ENCODE measurements at regions not wholly inside any gene's neighbourhood (a gene's known extent, or its start where the extent isn't known, plus 50 kb on each side); places are given as distances from the start of the nearest gene placed in this dataset.

- no peak for DNase-seq (ENCODE audit: low read depth, low spot score)
Observed at GRCh38 chr6:22020299-22021003, 276.4 kb downstream of the PRL start.

GRCh38 chr6:22021966-22022365 lies 274.9 kb downstream of the PRL start:
- no peak for DNase-seq (ENCODE audit: low read depth, low spot score)

- DNase-seq (ENCODE audit: low read depth, low spot score) = no peak
Observed at GRCh38 chr6:22023937-22024336, 272.9 kb downstream of the PRL start.

GRCh38 chr6:22024973-22025467 lies 271.8 kb downstream of the PRL start:
- no peak for DNase-seq (ENCODE audit: low read depth, low spot score)

- peak; percentile 84 for DNase-seq (ENCODE audit: low read depth, low spot score)
Observed at GRCh38 chr6:22025468-22026163, 271.2 kb downstream of the PRL start.

- DNase-seq (ENCODE audit: low read depth, low spot score) = no peak
Observed at GRCh38 chr6:22026164-22026678, 270.6 kb downstream of the PRL start.

GRCh38 chr6:22027040-22027725 lies 269.7 kb downstream of the PRL start:
- no peak for DNase-seq (ENCODE audit: low read depth, low spot score)

- DNase-seq (ENCODE audit: low read depth, low spot score) = no peak
Observed at GRCh38 chr6:22028403-22029090, 268.3 kb downstream of the PRL start.

- DNase-seq (ENCODE audit: low read depth, low spot score) = no peak
Observed at GRCh38 chr6:22029171-22029570, 267.7 kb downstream of the PRL start.

- no peak for DNase-seq (ENCODE audit: low read depth, low spot score)
Observed at GRCh38 chr6:22030730-22031619, 265.9 kb downstream of the PRL start.

GRCh38 chr6:22035690-22036089 lies 261.1 kb downstream of the PRL start:
- no peak for DNase-seq (ENCODE audit: low read depth, low spot score)

GRCh38 chr6:22036275-22036674 lies 260.6 kb downstream of the PRL start:
- DNase-seq (ENCODE audit: low read depth, low spot score) = peak; percentile 33

GRCh38 chr6:22036699-22037098 lies 260.1 kb downstream of the PRL start:
- DNase-seq (ENCODE audit: low read depth, low spot score) = no peak

- DNase-seq (ENCODE audit: low read depth, low spot score) = no peak
Observed at GRCh38 chr6:22041797-22042480, 254.9 kb downstream of the PRL start.

- no peak for DNase-seq (ENCODE audit: low read depth, low spot score)
Observed at GRCh38 chr6:22042706-22043105, 254.1 kb downstream of the PRL start.

- no peak for DNase-seq (ENCODE audit: low read depth, low spot score)
Observed at GRCh38 chr6:22043284-22043962, 253.4 kb downstream of the PRL start.

- no peak for DNase-seq (ENCODE audit: low read depth, low spot score)
Observed at GRCh38 chr6:22045261-22045912, 251.4 kb downstream of the PRL start.

GRCh38 chr6:22049002-22049401 lies 247.8 kb downstream of the PRL start:
- no peak for DNase-seq (ENCODE audit: low read depth, low spot score)

All from pulmonary artery endothelial cell (primary cell).